Caco-2 (cell line): ENCODE measurements at regions not wholly inside any gene's neighbourhood (a gene's known extent, or its start where the extent isn't known, plus 50 kb on each side); places are given as distances from the start of the nearest gene placed in this dataset.

Experiments
- BruUV-seq: library from RNA; stranded (reverse); fragments of 400-500 nt; replicated peaks from 2 replicates; lab custom pipeline; 2021; lab: Mats Ljungman, UMichigan
- CTCF ChIA-PET: fragments of 300-600 bp; sonication (Branson Sonifier 250); formaldehyde crosslinking; loops from one replicate; lab custom pipeline; 2022; ENCODE audit warnings: antibody characterized with exemption; lab: Charles Lee
- POLR2A ChIA-PET: fragments of 300-600 bp; sonication (Branson Sonifier 250); formaldehyde crosslinking; loops from one replicate; lab custom pipeline; 2022; ENCODE audit warnings: antibody characterized with exemption; lab: Charles Lee
- DNase-seq, 2 experiments: peaks; one replicate each; pipeline versions ENCODE4 v3.0.0 to v3.0.0-alpha.2; 2020 to 2022
- H3K27me3 ChIP-seq: replicated peaks from 2 replicates; pipeline ENCODE4 v1.6.0; 2011; ENCODE audit warnings: low read length; ENCODE audit not compliant: control insufficient read depth, insufficient read depth
- H3K36me3 ChIP-seq: 2 replicates; pipeline ENCODE4 v1.5.1; 2011; ENCODE audit warnings: low read length; ENCODE audit not compliant: control insufficient read depth, insufficient read depth
- H3K4me1 ChIP-seq: fragments of 250-450 bp; sonication (Bioruptor Pico); 2 replicates; pipeline ENCODE4 v1.5.1; 2020; ENCODE audit warnings: mild to moderate bottlenecking
- H3K4me3 ChIP-seq: 2 replicates; pipeline ENCODE4 v1.5.1; 2011; ENCODE audit warnings: low read depth, mild to moderate bottlenecking, control low read depth, low read length
- H3K9me3 ChIP-seq: fragments of 250-450 bp; sonication (Bioruptor Pico); 2 replicates; pipeline ENCODE4 v1.5.1; 2020; ENCODE audit warnings: mild to moderate bottlenecking, moderate library complexity
- H3K27ac Mint-ChIP-seq: one replicate; pipeline ENCODE4 v1.8.0; 2022; ENCODE audit warnings: mixed read lengths; ENCODE audit not compliant: unreplicated experiment
- H3K27me3 Mint-ChIP-seq: one replicate; pipeline ENCODE4 v1.8.0; 2022; ENCODE audit warnings: mixed read lengths; ENCODE audit not compliant: insufficient read depth, unreplicated experiment
- H3K36me3 Mint-ChIP-seq: one replicate; pipeline ENCODE4 v1.8.0; 2022; ENCODE audit warnings: mild to moderate bottlenecking, mixed read lengths; ENCODE audit not compliant: insufficient read depth, unreplicated experiment
- H3K4me1 Mint-ChIP-seq: one replicate; pipeline ENCODE4 v1.8.0; 2022; ENCODE audit warnings: low read depth, mixed read lengths; ENCODE audit not compliant: unreplicated experiment
- H3K4me3 Mint-ChIP-seq: one replicate; pipeline ENCODE4 v1.8.0; 2022; ENCODE audit warnings: mild to moderate bottlenecking, moderate library complexity, mixed read lengths; ENCODE audit not compliant: unreplicated experiment
- H3K9me3 Mint-ChIP-seq: one replicate; pipeline ENCODE4 v1.8.0; 2022; ENCODE audit warnings: mixed read lengths; ENCODE audit not compliant: unreplicated experiment
- intact Hi-C: fragments of 100-400 bp; cut with micrococcal nuclease; formaldehyde crosslinking; loops from one replicate; pipeline ENCODE4 v1.10.0; 2022; ENCODE audit not compliant: unreplicated experiment
- TF ChIP-seq, protein P1 (sequence below), 2 experiments: fragments of 200-600 bp in 1 of 2; IDR thresholded peaks; 1 replicate in 1 of 2; 2 replicates in 1 of 2; pipeline versions ENCODE4 v1.5.1 to v1.8.0; 2011 to 2022; ENCODE audit warnings: antibody characterized with exemption in 1 of 2, control low read depth in 1 of 2, inconsistent platforms in 1 of 2, low read depth in 1 of 2, low read length in 1 of 2, mild to moderate bottlenecking in 1 of 2, moderate library complexity in 1 of 2; ENCODE audit not compliant: insufficient read depth in 1 of 2, severe bottlenecking in 1 of 2, unreplicated experiment in 1 of 2

DNA sequence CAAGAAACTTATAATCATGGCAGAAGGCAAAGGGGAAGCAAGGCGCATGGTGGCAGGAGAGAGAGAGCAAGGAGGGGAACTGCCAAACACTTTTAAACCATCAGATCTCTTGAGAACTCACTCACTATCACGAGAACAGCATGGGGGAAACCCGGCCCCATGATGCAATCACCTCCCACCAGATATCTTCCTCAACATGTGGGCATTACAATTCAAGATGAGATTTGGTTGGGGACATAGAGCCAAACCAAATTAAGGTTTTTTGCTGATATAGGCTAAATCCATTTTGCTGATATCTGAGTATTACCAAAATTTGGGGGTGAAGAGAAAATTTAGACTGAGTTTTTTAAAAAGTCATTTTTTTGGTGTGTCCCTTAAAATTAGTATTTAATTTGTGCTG, 54.9 kb upstream of the TMX1 start:
- BruUV-seq, result no TSS peak

DNA sequence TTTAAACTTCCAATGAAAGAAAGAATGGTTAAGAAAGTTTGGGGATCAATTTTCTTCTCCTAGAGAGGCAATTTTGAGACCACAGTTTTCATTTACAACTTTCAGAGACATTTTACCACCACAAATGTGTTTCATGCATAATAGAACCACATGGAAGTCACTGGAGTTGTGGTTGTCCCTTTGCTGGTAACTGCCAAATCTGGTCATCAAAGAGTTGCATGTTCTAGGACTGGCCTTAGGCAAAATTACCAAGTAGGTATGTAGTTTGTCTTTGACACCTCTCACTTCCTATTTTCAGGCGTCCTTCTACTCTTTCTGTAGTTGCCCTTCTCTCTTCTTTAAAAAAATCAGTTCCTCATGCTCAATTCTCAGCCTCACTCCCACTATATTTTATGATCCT, 54.3 kb upstream of the TMX1 start:
- TF ChIP-seq, protein P1, sequence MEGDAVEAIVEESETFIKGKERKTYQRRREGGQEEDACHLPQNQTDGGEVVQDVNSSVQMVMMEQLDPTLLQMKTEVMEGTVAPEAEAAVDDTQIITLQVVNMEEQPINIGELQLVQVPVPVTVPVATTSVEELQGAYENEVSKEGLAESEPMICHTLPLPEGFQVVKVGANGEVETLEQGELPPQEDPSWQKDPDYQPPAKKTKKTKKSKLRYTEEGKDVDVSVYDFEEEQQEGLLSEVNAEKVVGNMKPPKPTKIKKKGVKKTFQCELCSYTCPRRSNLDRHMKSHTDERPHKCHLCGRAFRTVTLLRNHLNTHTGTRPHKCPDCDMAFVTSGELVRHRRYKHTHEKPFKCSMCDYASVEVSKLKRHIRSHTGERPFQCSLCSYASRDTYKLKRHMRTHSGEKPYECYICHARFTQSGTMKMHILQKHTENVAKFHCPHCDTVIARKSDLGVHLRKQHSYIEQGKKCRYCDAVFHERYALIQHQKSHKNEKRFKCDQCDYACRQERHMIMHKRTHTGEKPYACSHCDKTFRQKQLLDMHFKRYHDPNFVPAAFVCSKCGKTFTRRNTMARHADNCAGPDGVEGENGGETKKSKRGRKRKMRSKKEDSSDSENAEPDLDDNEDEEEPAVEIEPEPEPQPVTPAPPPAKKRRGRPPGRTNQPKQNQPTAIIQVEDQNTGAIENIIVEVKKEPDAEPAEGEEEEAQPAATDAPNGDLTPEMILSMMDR (IDR thresholded peaks at IDR 0.05; ENCODE audit: insufficient read depth in 1 of 2, low read depth in 1 of 2, low read length in 1 of 2, severe bottlenecking in 1 of 2, unreplicated experiment in 1 of 2), result no peak
- Histone ChIP-seq H3K4me3 (no peak overlapping the region), H3K36me3 (no peaks in the 10 kb centered on the region), H3K9me3 (no peaks in the 10 kb centered on the region), H3K27me3 (no peaks in the 10 kb centered on the region), H3K4me1 (no peaks in the 10 kb centered on the region)
- no TSS peak for BruUV-seq
- POLR2A ChIA-PET, result no interaction called here
- intact Hi-C loops, result no loop called here
- DNase-seq, result no peak
- no peak overlapping the region for H3K4me3 Mint-ChIP-seq
- H3K27ac Mint-ChIP-seq, result no peak overlapping the region
- no peaks in the 10 kb centered on the region for H3K4me1 Mint-ChIP-seq
- H3K27me3 Mint-ChIP-seq, result peaks cover 8% of the 10 kb centered on the region
- H3K9me3 Mint-ChIP-seq, result no peaks in the 10 kb centered on the region
- H3K36me3 Mint-ChIP-seq, result no peaks in the 10 kb centered on the region
- CTCF ChIA-PET, result no interaction called here

More for the DNA sequence above, 54.9 kb upstream of the TMX1 start:
- DNase-seq, result no peak
- Histone ChIP-seq H3K27me3 (no peaks in the 10 kb centered on the region), H3K4me3 (no peak overlapping the region), H3K4me1 (no peaks in the 10 kb centered on the region), H3K9me3 (no peaks in the 10 kb centered on the region), H3K36me3 (no peaks in the 10 kb centered on the region)
- no peaks in the 10 kb centered on the region for H3K9me3 Mint-ChIP-seq
- H3K27ac Mint-ChIP-seq, result no peak overlapping the region
- intact Hi-C loops, result no loop called here
- peaks cover 11% of the 10 kb centered on the region for H3K27me3 Mint-ChIP-seq
- ChIA-PET POLR2A (no interaction called here), CTCF (no interaction called here)
- TF ChIP-seq, protein P1 (IDR thresholded peaks at IDR 0.05; ENCODE audit: insufficient read depth in 1 of 2, low read depth in 1 of 2, low read length in 1 of 2, severe bottlenecking in 1 of 2, unreplicated experiment in 1 of 2), result no peak
- H3K4me1 Mint-ChIP-seq, result no peaks in the 10 kb centered on the region
- H3K4me3 Mint-ChIP-seq, result no peak overlapping the region
- no peaks in the 10 kb centered on the region for H3K36me3 Mint-ChIP-seq

DNA sequence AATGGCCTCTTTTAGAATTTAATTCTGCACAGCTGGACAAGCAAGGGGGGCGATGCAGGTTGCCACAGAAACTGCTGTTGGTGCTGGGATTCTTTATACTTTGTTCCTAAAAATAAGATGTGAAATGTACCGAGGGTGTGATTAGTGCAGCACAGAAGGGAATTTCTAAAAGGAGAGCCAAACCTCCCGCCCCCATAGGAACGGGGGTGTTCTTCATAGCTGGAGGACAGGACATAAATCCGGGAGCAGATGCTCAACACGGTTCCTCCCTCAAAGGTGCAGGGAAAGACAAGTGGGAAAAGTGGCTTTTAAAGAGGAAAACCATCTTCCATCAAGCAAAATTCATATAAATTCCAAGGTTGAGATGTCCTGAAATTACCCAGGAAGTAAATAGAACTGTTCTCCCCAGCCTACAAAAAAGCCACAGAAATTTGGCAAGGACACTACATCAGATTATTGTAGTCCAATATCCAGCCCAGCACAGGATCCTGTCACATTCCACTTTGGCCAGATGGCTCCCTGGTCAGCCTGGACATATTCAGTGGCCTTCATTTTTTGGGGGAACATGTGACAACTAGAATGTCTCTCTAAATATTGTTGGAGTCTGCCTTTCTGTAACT, 51.4 kb upstream of the TMX1 start:
- H3K9me3 Mint-ChIP-seq, result no peaks in the 10 kb centered on the region
- intact Hi-C loops, result no loop called here
- no peaks in the 10 kb centered on the region for H3K36me3 Mint-ChIP-seq
- ChIA-PET CTCF (no interaction called here), POLR2A (no interaction called here)
- no peak for DNase-seq
- no peaks in the 10 kb centered on the region for H3K36me3 ChIP-seq
- H3K4me1 ChIP-seq, result no peaks in the 10 kb centered on the region
- H3K27me3 Mint-ChIP-seq, result peaks cover 8% of the 10 kb centered on the region
- BruUV-seq, result no TSS peak
- H3K4me3 Mint-ChIP-seq, result no peak overlapping the region
- TF ChIP-seq, protein P1 (IDR thresholded peaks at IDR 0.05; ENCODE audit: insufficient read depth in 1 of 2, low read depth in 1 of 2, low read length in 1 of 2, severe bottlenecking in 1 of 2, unreplicated experiment in 1 of 2), result no peak
- H3K27ac Mint-ChIP-seq, result no peak overlapping the region
- H3K27me3 ChIP-seq, result no peaks in the 10 kb centered on the region
- no peaks in the 10 kb centered on the region for H3K4me1 Mint-ChIP-seq
- H3K4me3 ChIP-seq, result no peak overlapping the region
- no peaks in the 10 kb centered on the region for H3K9me3 ChIP-seq
